Neutrophil (primary cell): ENCODE measurements at regions not wholly inside any gene's neighbourhood (a gene's known extent, or its start where the extent isn't known, plus 50 kb on each side); places are given as distances from the start of the nearest gene placed in this dataset.
"Not testable (repeated sequence)": the region's sequence is repeated elsewhere in the genome, so short reads cannot be mapped to it uniquely, and the experiment has no call there.

ENCODE experiments used
- H3K27ac ChIP-seq: fragments of 200-600 bp; sonication (generic); 2 replicates; pipeline ENCODE4 v1.5.1; 2016; ENCODE audit warnings: mild to moderate bottlenecking, moderate library complexity
- H3K27me3 ChIP-seq: fragments of 200-600 bp; sonication (generic); 2 replicates; pipeline ENCODE4 v1.6.0; 2016; ENCODE audit warnings: mild to moderate bottlenecking
- H3K36me3 ChIP-seq: fragments of 200-600 bp; sonication (generic); 2 replicates; pipeline ENCODE4 v1.5.1; 2017
- H3K4me1 ChIP-seq, 2 experiments: fragments of 200-600 bp in 1 of 2; sonication (generic) in 1 of 2; 1 replicate in 1 of 2; 2 replicates in 1 of 2; pipeline versions ENCODE4 v1.5.1 to v1.6.1; 2013 to 2016; ENCODE audit warnings: low read depth in 1 of 2, low read length in 1 of 2, mild to moderate bottlenecking in 1 of 2, moderate library complexity in 1 of 2; ENCODE audit not compliant: control insufficient read depth in 1 of 2, insufficient read depth in 1 of 2
- H3K4me3 ChIP-seq, 2 experiments: fragments of 200-600 bp in 1 of 2; sonication (generic) in 1 of 2; 1 replicate in 1 of 2; 2 replicates in 1 of 2; pipeline ENCODE4 v1.5.1; 2013 to 2016; ENCODE audit warnings: low read depth in 1 of 2, low read length in 1 of 2, mild to moderate bottlenecking in 1 of 2, moderate library complexity in 1 of 2
- H3K9me3 ChIP-seq: fragments of 200-600 bp; sonication (generic); 2 replicates; pipeline ENCODE4 v1.5.1; 2016
- TF ChIP-seq, protein P1 (sequence below): fragments of 200-600 bp; sonication (generic); IDR thresholded peaks from 2 replicates; pipeline ENCODE4 v1.5.1; 2016; ENCODE audit warnings: antibody characterized with exemption

GRCh38 chr13:31543190-31543589, 196.1 kb upstream of the RXFP2 start:
- TF ChIP-seq, protein P1, sequence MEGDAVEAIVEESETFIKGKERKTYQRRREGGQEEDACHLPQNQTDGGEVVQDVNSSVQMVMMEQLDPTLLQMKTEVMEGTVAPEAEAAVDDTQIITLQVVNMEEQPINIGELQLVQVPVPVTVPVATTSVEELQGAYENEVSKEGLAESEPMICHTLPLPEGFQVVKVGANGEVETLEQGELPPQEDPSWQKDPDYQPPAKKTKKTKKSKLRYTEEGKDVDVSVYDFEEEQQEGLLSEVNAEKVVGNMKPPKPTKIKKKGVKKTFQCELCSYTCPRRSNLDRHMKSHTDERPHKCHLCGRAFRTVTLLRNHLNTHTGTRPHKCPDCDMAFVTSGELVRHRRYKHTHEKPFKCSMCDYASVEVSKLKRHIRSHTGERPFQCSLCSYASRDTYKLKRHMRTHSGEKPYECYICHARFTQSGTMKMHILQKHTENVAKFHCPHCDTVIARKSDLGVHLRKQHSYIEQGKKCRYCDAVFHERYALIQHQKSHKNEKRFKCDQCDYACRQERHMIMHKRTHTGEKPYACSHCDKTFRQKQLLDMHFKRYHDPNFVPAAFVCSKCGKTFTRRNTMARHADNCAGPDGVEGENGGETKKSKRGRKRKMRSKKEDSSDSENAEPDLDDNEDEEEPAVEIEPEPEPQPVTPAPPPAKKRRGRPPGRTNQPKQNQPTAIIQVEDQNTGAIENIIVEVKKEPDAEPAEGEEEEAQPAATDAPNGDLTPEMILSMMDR = no peak
- no peak overlapping the region for H3K27ac ChIP-seq
- no peaks in the 10 kb centered on the region for H3K9me3 ChIP-seq
- H3K27me3 ChIP-seq = peaks cover 22% of the 10 kb centered on the region
- no peaks in the 10 kb centered on the region for H3K36me3 ChIP-seq
- H3K4me1 ChIP-seq = no peaks in the 10 kb centered on the region
- no peak overlapping the region for H3K4me3 ChIP-seq

- Histone ChIP-seq H3K27me3 (peaks cover 22% of the 10 kb centered on the region), H3K27ac (no peak overlapping the region), H3K4me1 (no peaks in the 10 kb centered on the region), H3K4me3 (no peak overlapping the region), H3K9me3 (no peaks in the 10 kb centered on the region), H3K36me3 (no peaks in the 10 kb centered on the region)
- TF ChIP-seq, protein P1 = no peak
Observed at GRCh38 chr13:31545616-31546015, 193.7 kb upstream of the RXFP2 start.

- Histone ChIP-seq H3K36me3 (no peaks in the 10 kb centered on the region), H3K4me3 (no peak overlapping the region), H3K27me3 (no peaks in the 10 kb centered on the region), H3K27ac (no peak overlapping the region), H3K4me1 (no peaks in the 10 kb centered on the region), H3K9me3 (no peaks in the 10 kb centered on the region)
- TF ChIP-seq, protein P1 = no peak
Observed at GRCh38 chr13:31556376-31556775, 182.9 kb upstream of the RXFP2 start.

DNA sequence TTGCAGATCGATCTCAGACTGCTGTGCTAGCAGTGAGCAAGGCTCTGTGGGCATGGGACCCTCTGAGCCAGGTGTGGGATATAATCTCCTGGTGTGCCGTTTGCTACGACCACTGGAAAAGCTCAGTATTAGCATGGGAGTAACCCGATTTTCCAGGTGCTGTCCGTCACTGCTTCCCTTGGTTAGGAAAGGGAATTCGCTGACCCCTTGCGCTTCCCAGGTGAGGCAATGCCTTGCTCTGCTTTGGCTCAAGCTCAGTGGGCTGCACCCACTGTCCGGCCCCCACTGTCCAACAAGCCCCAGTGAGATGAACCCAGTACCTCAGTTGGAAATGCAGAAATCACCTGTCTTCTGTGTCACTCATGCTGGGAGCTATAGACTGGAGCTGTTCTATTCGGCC, 155.1 kb upstream of the RXFP2 start:
- H3K9me3 ChIP-seq, H3K36me3 ChIP-seq, H3K27me3 ChIP-seq, H3K4me1 ChIP-seq, H3K27ac ChIP-seq, H3K4me3 ChIP-seq: not testable (repeated sequence)

GRCh38 chr13:31587698-31588266, 151.5 kb upstream of the RXFP2 start:
- TF ChIP-seq, protein P1 = no peak

GRCh38 chr13:31588316-31588715, 151.0 kb upstream of the RXFP2 start:
- Histone ChIP-seq H3K9me3 (no peaks in the 10 kb centered on the region), H3K4me3 (no peak overlapping the region), H3K4me1 (no peaks in the 10 kb centered on the region), H3K36me3 (no peaks in the 10 kb centered on the region), H3K27ac (no peak overlapping the region), H3K27me3 (peaks cover 5% of the 10 kb centered on the region)
- TF ChIP-seq, protein P1 = no peak

More at GRCh38 chr13:31587698-31588266, 151.5 kb upstream of the RXFP2 start:
- Histone ChIP-seq H3K27me3 (peaks cover 5% of the 10 kb centered on the region), H3K36me3 (no peaks in the 10 kb centered on the region), H3K4me3 (no peak overlapping the region), H3K27ac (no peak overlapping the region), H3K4me1 (no peaks in the 10 kb centered on the region), H3K9me3 (no peaks in the 10 kb centered on the region)
